ENCODE measurements at regions not wholly inside any gene's neighbourhood (a gene's known extent, or its start where the extent isn't known, plus 50 kb on each side); places are given as distances from the start of the nearest gene placed in this dataset.

DNA sequence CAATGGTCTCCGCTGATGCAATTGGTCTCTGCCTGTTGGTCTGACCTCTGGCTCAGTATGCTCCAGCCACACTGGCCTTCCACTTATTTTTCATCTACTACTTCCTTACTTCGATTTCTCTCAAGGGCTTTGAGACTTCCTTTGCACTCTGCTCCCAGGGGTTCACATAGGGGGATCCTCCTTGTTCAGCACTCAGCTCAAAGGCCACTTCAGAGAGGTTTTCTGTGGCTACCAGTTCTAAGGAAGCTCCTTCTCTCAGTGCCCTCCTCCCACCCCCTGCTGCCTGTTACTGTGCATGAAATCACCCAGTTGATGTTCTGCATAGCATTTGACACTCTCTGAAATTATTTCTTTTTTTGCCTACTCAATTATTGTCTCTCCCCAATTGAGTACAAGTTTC is 476.4 kb downstream of the HS3ST3B1 start:
- peaks cover 26% of the 10 kb centered on the region; the same call in 1 of the 2 replicates for H3K4me1 ChIP-seq (ENCODE audit: insufficient read depth, low read length)
- H3K27me3 ChIP-seq (ENCODE audit: insufficient read depth, low read length), result no peaks in the 10 kb centered on the region
- no peak overlapping the region for H3K4me3 ChIP-seq (ENCODE audit: low read length)
- H3K9ac ChIP-seq (ENCODE audit: low read depth, low read length), result no peak overlapping the region
- no peaks in the 10 kb centered on the region for H3K36me3 ChIP-seq (ENCODE audit: insufficient read depth, low read depth, low read length)
- H3K9me3 ChIP-seq (ENCODE audit: insufficient read depth, low read depth, low read length), result 0 out of 2 replicates have a peak, but pooled peaks cover 3% of the 10 kb centered on the region
- H3K27ac ChIP-seq (ENCODE audit: low read length), result no peak overlapping the region

- Histone ChIP-seq H3K27ac (ENCODE audit: low read length) (no peak overlapping the region), H3K9me3 (ENCODE audit: insufficient read depth, low read depth, low read length) (0 out of 2 replicates have a peak, but pooled peaks cover 3% of the 10 kb centered on the region), H3K4me1 (ENCODE audit: insufficient read depth, low read length) (peaks cover 26% of the 10 kb centered on the region; the same call in 1 of the 2 replicates), H3K36me3 (ENCODE audit: insufficient read depth, low read depth, low read length) (no peaks in the 10 kb centered on the region), H3K9ac (ENCODE audit: low read depth, low read length) (no peak overlapping the region), H3K27me3 (ENCODE audit: insufficient read depth, low read length) (no peaks in the 10 kb centered on the region), H3K4me3 (ENCODE audit: low read length) (no peak overlapping the region)
These were observed 475.9 kb downstream of the HS3ST3B1 start for GRCh38 chr17:14776791-14777190.

- peaks cover 21% of the 10 kb centered on the region; the same call in 1 of the 2 replicates for H3K4me1 ChIP-seq (ENCODE audit: insufficient read depth, low read length)
- H3K9me3 ChIP-seq (ENCODE audit: insufficient read depth, low read depth, low read length), result 0 out of 2 replicates have a peak, but pooled peaks cover 3% of the 10 kb centered on the region
- no peak overlapping the region for H3K27ac ChIP-seq (ENCODE audit: low read length)
These were observed 475.0 kb downstream of the HS3ST3B1 start for GRCh38 chr17:14775731-14776492.

DNA sequence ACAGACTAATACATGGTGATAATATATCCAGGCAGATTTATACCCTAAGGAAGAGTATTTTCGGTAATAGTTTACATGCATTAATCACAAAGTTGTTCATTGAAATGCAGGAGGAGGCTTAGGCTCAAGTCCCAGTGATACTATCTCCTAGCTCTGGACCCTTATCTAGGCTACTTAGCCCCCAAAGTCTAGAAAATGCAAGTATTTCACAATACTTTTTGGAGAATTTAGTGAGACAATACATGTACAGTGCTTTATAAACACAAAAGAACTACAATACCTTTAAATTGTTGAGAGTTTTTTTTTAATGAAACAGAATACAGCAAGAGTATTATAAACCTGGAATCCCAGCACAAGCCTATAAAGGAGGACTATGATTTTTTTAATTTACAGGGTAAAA is 473.9 kb downstream of the HS3ST3B1 start:
- no peaks in the 10 kb centered on the region for H3K36me3 ChIP-seq (ENCODE audit: insufficient read depth, low read depth, low read length)
- no peaks in the 10 kb centered on the region for H3K27me3 ChIP-seq (ENCODE audit: insufficient read depth, low read length)
- peaks cover 10% of the 10 kb centered on the region; the same call in 1 of the 2 replicates for H3K4me1 ChIP-seq (ENCODE audit: insufficient read depth, low read length)
- H3K27ac ChIP-seq (ENCODE audit: low read length), result no peak overlapping the region
- H3K9ac ChIP-seq (ENCODE audit: low read depth, low read length), result no peak overlapping the region
- H3K4me3 ChIP-seq (ENCODE audit: low read length), result no peak overlapping the region
- H3K9me3 ChIP-seq (ENCODE audit: insufficient read depth, low read depth, low read length), result 0 out of 2 replicates have a peak, but pooled peaks cover 3% of the 10 kb centered on the region

More at GRCh38 chr17:14775731-14776492, 475.0 kb downstream of the HS3ST3B1 start:
- no peak overlapping the region for H3K9ac ChIP-seq (ENCODE audit: low read depth, low read length)
- H3K27me3 ChIP-seq (ENCODE audit: insufficient read depth, low read length), result no peaks in the 10 kb centered on the region
- no peaks in the 10 kb centered on the region for H3K36me3 ChIP-seq (ENCODE audit: insufficient read depth, low read depth, low read length)
- H3K4me3 ChIP-seq (ENCODE audit: low read length), result no peak overlapping the region

DNA sequence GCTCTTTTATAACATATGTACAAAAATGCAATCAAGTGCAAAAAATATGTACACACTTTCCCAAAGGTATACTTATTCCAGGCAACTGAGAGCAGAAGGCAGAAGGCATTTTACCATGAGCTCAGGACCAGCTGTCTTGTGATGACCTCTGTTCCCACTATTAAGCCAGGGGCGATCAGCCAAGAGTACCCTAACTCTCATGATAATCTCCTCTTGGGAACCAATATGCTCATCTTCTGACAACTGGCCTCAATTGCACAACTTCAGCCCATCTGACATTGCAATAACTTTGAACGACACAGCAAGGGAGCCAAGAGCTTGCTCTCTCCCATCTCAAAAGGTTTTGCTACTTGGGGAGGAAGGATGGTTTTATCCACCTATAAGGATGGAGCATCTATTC is 471.9 kb downstream of the HS3ST3B1 start:
- no peaks in the 10 kb centered on the region for H3K4me1 ChIP-seq (ENCODE audit: insufficient read depth, low read length)
- H3K27me3 ChIP-seq (ENCODE audit: insufficient read depth, low read length), result no peaks in the 10 kb centered on the region
- no peak overlapping the region for H3K4me3 ChIP-seq (ENCODE audit: low read length)
- no peaks in the 10 kb centered on the region for H3K36me3 ChIP-seq (ENCODE audit: insufficient read depth, low read depth, low read length)
- H3K9me3 ChIP-seq (ENCODE audit: insufficient read depth, low read depth, low read length), result 0 out of 2 replicates have a peak, but pooled peaks cover 3% of the 10 kb centered on the region
- no peak overlapping the region for H3K27ac ChIP-seq (ENCODE audit: low read length)
- H3K9ac ChIP-seq (ENCODE audit: low read depth, low read length), result no peak overlapping the region

GRCh38 chr17:14771543-14771942 is 470.7 kb downstream of the HS3ST3B1 start:
- Histone ChIP-seq H3K9me3 (ENCODE audit: insufficient read depth, low read depth, low read length) (0 out of 2 replicates have a peak, but pooled peaks cover 3% of the 10 kb centered on the region), H3K27me3 (ENCODE audit: insufficient read depth, low read length) (no peaks in the 10 kb centered on the region), H3K4me1 (ENCODE audit: insufficient read depth, low read length) (no peaks in the 10 kb centered on the region), H3K9ac (ENCODE audit: low read depth, low read length) (no peak overlapping the region), H3K4me3 (ENCODE audit: low read length) (no peak overlapping the region), H3K27ac (ENCODE audit: low read length) (no peak overlapping the region), H3K36me3 (ENCODE audit: insufficient read depth, low read depth, low read length) (no peaks in the 10 kb centered on the region)

DNA sequence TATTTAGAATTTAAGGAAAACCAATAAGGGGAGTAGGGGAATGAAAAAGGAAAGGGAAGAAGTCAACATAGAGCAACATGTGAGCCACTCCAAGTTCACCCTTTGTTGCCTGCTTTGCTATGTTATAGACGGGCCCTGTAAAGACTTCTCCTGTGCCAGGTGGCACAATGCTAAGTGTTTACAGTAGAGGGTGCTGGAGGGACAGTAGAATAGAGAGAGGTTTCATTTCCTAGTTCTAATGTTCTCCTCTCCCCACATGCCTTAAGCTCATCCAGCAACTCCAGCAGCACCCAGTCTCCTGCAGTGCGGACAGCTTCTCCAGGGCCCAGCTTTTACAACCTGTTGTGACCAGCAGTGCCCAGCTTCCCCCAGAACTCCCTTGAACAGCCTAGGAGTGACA is 468.0 kb downstream of the HS3ST3B1 start:
- Histone ChIP-seq H3K27me3 (ENCODE audit: insufficient read depth, low read length) (no peaks in the 10 kb centered on the region), H3K36me3 (ENCODE audit: insufficient read depth, low read depth, low read length) (no peaks in the 10 kb centered on the region)

DNA sequence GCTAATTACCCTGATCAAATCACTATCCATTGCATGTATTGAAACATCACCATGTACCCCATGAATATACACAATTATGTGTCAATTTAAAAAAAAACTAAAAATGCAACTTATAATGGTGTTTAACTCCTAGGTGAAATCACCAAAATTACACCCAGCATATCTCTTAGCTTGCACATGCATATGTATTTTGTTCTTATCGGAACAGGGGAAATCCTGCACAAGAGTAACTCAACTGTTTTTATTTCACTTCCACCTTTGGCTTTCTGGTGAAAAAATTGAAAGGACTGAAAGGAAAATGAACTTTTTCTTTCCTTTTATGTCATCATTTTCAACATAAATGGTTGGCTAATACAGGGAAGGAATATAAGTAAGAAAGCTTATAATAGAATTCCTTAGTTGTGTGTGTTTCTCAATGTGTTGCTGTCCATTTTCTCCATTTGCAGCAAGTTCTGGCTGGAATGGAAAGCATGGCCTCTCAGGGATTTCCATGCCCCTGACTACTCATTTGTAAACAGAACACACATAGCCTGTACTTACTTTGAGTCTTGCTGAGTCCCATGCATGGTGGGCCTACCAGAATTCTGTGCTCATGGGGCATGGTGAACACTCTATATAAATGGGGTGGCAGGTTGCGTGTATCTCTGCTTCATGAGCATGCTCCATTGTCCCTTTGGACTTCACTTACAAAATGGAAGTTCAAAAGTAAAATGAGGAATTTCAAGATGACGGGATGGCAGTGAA is 462.0 kb downstream of the HS3ST3B1 start:
- Histone ChIP-seq H3K9ac (ENCODE audit: low read depth, low read length) (no peak overlapping the region), H3K36me3 (ENCODE audit: insufficient read depth, low read depth, low read length) (no peaks in the 10 kb centered on the region), H3K27ac (ENCODE audit: low read length) (no peak overlapping the region), H3K27me3 (ENCODE audit: insufficient read depth, low read length) (no peaks in the 10 kb centered on the region), H3K4me3 (ENCODE audit: low read length) (no peak overlapping the region), H3K4me1 (ENCODE audit: insufficient read depth, low read length) (no peaks in the 10 kb centered on the region), H3K9me3 (ENCODE audit: insufficient read depth, low read depth, low read length) (no peaks in the 10 kb centered on the region)

More for the DNA sequence above, 468.0 kb downstream of the HS3ST3B1 start:
- no peak overlapping the region for H3K27ac ChIP-seq (ENCODE audit: low read length)
- H3K9ac ChIP-seq (ENCODE audit: low read depth, low read length), result no peak overlapping the region
- H3K4me1 ChIP-seq (ENCODE audit: insufficient read depth, low read length), result no peaks in the 10 kb centered on the region
- no peaks in the 10 kb centered on the region for H3K9me3 ChIP-seq (ENCODE audit: insufficient read depth, low read depth, low read length)
- H3K4me3 ChIP-seq (ENCODE audit: low read length), result no peak overlapping the region

- Histone ChIP-seq H3K27me3 (ENCODE audit: insufficient read depth, low read length) (no peaks in the 10 kb centered on the region), H3K9me3 (ENCODE audit: insufficient read depth, low read depth, low read length) (no peaks in the 10 kb centered on the region), H3K9ac (ENCODE audit: low read depth, low read length) (no peak overlapping the region), H3K36me3 (ENCODE audit: insufficient read depth, low read depth, low read length) (no peaks in the 10 kb centered on the region), H3K4me1 (ENCODE audit: insufficient read depth, low read length) (no peaks in the 10 kb centered on the region), H3K27ac (ENCODE audit: low read length) (no peak overlapping the region), H3K4me3 (ENCODE audit: low read length) (no peak overlapping the region)
These were observed 460.0 kb downstream of the HS3ST3B1 start for GRCh38 chr17:14760719-14761411.

DNA sequence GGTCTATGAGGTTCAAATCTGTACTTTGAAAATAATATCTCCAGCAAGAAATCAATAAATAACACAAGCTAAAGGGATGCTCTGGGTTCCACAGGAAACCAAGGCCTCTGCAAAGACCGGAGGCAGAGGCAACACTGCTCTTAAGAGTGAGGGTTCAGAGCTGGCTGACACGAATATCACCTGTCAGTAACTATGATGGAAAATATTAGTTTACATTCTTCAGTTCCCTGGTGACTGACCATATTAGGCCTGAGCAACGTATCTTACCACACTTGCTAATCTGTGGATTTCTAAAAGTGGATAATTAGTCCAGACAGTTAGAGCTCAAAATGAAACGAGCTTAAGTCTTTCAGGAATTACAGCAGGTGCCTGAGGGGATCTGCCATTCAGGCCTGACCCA is 459.3 kb downstream of the HS3ST3B1 start:
- no peaks in the 10 kb centered on the region for H3K4me1 ChIP-seq (ENCODE audit: insufficient read depth, low read length)
- H3K4me3 ChIP-seq (ENCODE audit: low read length), result no peak overlapping the region
- H3K27me3 ChIP-seq (ENCODE audit: insufficient read depth, low read length), result no peaks in the 10 kb centered on the region
- no peaks in the 10 kb centered on the region for H3K36me3 ChIP-seq (ENCODE audit: insufficient read depth, low read depth, low read length)
- H3K9ac ChIP-seq (ENCODE audit: low read depth, low read length), result no peak overlapping the region
- no peak overlapping the region for H3K27ac ChIP-seq (ENCODE audit: low read length)
- H3K9me3 ChIP-seq (ENCODE audit: insufficient read depth, low read depth, low read length), result no peaks in the 10 kb centered on the region

DNA sequence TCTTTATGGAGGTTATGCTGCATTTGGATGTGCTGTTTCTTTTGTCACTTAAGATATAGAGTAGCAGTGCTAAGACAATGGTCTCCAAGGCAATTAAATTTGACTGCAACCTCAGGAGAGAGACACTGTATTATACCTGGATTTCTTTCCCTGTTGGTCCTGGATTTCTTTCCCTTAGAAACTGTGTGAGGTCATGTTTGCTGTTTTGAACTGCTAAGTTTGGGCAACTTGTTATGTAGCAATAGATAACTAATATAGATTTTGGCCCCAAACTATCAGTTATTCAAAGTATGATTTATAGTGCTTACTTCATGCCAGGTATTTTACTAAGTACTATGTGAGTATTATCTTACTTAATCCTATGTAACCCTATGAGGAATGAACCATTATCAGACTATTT is 458.4 kb downstream of the HS3ST3B1 start:
- Histone ChIP-seq H3K9me3 (ENCODE audit: insufficient read depth, low read depth, low read length) (no peaks in the 10 kb centered on the region), H3K9ac (ENCODE audit: low read depth, low read length) (no peak overlapping the region), H3K36me3 (ENCODE audit: insufficient read depth, low read depth, low read length) (no peaks in the 10 kb centered on the region), H3K27ac (ENCODE audit: low read length) (no peak overlapping the region), H3K27me3 (ENCODE audit: insufficient read depth, low read length) (no peaks in the 10 kb centered on the region), H3K4me3 (ENCODE audit: low read length) (no peak overlapping the region), H3K4me1 (ENCODE audit: insufficient read depth, low read length) (no peaks in the 10 kb centered on the region)
